CD4-positive, alpha-beta T cell treated with Interleukin-21 for 1 hour (primary cell): ENCODE measurements at regions not wholly inside any gene's neighbourhood (a gene's known extent, or its start where the extent isn't known, plus 50 kb on each side); places are given as distances from the start of the nearest gene placed in this dataset.
"Not testable (repeated sequence)": the region's sequence is repeated elsewhere in the genome, so short reads cannot be mapped to it uniquely, and the experiment has no call there.

Experiments
- DNase-seq: peaks from one replicate; pipeline ENCODE4 v3.0.0-alpha.2; 2020

DNA sequence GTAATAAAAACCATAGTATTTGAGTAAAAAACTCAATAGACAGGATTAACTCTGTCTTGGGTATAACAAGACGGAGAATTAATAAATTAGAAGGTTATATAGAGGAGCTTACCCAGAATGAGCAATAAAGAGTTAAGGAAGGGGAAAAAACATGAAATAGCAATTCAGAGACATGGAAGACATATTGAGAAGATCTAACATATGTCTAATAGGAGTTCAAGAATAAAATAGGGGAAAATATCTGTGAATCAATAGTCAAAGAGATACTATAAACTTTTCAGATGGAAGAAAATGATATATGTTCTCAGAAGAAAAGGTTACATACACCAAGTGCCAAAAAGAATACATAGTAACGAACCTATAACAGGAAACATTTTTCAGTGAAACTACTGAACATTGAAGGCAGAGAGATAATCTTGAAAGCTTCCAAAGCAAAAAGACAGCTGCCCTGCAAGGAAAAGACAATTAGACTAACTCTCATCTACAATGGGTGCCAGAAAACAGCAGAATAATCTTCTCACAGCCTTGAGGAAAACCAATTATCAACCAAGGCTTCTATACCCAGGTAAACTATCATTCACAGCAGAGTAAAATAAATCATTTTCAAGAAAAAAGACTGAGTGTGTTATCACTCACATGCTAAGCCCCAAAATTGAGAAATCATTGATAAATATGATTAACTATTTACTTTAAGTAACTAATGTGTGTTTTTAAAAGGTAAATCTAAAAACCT, 106.0 kb downstream of the ENC1 start:
- DNase-seq: no peak

DNA sequence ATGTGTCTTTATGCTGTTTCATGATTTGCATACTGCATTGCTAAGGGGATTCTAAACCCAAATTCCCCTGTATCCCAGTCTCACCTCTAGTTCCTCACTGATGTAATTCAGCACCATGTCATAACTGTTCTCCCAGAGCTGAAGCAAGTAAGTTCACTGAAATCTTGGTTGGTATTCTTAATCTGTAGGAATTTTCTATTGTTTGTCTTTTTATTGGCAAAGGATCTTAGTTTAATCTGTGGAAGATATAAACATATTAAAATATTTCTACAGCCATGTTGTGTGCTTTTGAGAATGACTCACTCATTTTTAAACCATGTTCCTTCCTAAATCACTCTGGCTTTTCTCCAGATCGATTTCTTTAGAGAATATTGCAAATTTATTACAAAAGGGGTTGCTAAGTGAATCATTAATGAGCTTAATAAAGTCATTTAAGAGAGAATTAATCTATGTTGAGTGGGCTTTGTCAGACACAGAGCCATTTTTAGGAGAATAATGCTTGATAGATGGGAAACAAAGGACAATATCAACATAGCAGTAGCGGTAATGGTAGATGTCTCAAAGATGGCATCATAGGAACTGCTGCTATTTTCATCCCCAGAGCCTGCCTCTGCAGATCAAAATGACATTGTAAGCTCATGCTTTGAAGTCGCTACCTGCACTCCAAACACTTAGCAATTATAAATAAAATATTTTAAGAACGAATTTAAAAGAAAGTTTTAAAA, 110.0 kb downstream of the ENC1 start:
- DNase-seq: no peak

DNA sequence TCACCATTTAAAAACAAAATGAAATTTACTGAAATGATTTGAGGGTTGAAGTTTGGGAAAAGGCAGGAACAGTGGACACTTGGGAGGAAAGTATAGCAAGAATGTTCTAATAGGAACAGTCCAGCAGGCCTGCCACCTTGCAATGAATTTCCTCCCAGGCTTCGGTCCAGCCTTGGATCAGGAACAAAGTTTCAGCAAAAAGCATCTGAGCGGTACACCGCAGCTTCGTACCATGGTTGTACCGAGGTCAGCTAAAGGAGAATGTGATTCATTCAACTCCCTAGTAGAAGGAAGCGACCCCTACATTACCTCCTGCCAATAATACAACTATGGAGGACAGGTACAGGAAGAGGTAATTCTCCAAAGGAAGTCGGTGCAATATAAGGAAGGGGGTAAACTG, 111.4 kb downstream of the ENC1 start:
- DNase-seq: no peak

DNA sequence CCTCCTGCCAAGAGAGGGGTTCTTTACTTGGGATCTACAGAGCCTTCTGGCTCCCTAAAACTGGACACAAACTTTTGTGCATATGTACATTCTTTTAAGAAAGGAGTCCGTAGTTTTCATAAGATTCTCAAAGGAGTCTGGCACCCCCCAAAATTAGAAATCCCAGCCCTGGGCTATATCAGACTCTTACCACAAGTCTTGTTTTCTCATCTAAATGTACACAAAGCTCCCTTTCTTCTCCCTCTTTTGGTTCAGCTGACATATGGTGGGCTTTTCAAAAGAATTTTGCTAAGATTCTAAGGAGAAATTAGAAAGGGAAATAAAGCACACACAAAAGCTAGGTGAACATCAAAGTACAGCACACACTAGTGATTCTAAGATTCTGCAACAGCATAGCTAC, 114.4 kb downstream of the ENC1 start:
- no peak for DNase-seq

DNA sequence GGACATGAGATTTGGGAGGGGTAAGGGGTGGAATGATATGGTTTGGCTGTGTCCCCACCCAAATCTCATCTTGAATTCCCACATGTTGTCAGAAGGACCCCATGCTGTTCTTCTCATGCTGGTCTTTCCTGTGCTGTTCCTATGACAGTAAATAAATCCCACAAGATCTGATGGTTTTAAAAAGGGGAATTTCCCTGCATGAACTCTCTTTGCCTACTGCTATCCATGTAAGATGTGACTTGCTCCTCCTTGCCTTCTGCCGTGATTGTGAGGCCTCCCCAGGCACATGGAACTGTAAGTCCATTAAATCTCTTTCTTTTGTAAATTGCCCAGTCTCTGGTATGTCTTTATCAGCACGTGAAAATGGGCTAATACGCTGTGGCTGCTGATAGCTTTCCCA, 115.8 kb downstream of the ENC1 start:
- DNase-seq: not testable (repeated sequence)

DNA sequence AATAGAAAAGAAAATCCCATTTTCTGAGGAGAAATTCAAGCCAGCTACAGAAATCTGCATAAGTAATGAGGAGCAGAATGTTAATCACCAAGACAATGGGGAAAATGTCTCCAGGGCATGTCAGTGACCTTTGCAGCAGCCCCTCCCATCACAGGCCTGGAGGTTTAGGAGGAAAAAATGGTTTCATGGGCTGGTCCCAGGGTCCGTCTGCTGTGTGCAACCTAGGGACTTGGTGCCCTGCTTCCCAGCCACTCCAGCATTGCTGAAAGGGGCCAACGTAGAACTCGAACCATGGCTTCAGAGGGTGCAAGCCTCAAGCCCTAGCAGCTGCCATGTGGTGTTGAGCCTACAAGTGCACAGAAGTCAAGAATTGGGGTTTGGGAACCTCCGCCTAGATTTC, 116.8 kb downstream of the ENC1 start:
- not testable (repeated sequence) for DNase-seq

DNA sequence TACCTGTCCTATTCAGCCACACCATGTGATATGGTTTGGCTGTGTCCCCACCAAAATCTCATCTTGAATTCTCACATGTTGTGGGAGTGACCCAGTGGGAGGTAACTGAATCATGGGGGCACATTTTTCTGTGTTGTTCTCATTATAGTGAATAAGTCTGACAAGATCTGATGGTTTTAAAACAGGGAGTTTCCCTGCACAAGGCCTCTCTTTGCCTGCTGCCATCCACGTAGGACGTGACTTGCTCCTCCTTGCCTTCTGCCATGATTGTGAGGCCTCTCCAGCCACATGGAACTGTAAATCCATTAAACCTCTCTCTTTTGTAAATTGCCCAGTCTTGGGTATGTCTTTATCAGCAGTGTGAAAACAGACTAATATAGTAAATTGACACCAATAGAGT, 117.7 kb downstream of the ENC1 start:
- DNase-seq: not testable (repeated sequence)

DNA sequence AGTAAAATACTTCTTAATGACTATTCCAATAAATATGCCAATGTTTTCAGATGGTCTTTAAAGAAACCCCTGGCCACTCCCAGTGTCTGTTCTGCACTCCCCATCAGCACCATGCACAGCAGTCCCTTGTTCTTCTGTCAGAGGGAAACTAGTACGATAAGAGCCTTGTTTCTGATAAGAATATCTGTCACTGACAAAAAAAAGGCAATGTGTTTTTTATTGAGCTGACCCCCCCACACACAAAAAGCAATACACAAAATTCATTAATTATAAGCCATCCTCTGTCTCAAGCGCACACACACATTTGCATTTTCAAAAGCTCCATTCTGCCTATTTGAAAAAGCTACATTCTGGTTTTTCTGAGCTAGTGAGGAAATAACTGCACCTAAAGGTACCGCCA, 119.1 kb downstream of the ENC1 start:
- DNase-seq: no peak

DNA sequence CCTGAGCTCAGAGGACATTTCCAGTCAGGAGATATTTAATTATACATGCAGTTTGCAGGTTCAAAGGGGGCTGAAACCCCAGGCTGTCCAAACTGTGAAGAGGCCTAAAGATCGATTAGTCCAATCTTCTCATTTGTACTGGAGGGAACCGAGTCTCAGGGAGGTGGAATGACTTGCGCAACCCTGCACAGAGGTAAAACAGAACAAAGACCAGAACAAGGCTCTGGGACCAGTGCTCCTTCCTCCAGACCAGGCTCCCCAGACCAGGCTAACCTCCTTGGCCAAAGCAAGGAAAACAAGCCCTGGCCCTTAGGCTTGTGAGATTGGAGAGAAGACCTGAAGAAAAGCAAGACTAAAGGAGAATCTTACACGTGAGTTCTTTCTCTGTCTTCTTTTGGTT, 120.8 kb downstream of the ENC1 start:
- DNase-seq: no peak

DNA sequence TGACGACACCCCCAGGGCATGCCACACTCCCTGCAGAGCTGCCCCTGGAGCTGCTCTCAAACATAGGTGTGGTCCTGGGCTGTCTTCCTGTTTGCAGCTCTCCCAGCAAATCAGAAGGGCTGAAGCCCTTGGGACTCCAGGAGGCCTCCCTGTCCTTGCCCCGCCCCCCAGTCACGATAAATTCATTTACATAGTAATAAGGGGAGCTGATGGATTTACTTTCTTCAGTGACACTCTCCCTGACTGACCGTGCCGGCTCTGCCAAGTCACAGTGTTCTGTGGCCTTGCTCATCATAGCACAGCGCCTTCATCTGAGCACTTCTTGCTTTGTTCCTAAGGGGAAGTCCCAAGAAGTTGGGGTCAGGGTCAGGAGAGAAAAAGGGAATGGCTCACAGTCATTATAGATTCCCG, 121.4 kb downstream of the ENC1 start:
- DNase-seq: no peak

DNA sequence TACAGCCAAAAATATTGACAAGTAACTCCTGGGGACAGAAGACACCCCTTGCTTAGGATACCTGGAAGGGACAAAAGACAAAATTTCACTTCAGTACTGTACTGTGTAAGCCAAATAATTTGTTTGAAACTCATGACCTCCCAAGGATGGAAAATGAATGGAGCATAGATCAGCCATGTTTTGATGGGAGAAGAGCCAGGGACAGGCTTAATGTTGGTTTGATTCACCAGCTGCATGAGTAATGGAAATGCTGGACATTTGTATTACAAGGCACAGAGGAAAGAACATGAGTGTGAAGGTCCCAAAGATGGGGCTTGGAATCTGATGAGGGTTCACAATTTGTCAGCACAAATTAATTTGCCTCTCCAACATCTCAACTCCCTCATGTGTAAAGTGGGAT, 122.8 kb downstream of the ENC1 start:
- no peak for DNase-seq

DNA sequence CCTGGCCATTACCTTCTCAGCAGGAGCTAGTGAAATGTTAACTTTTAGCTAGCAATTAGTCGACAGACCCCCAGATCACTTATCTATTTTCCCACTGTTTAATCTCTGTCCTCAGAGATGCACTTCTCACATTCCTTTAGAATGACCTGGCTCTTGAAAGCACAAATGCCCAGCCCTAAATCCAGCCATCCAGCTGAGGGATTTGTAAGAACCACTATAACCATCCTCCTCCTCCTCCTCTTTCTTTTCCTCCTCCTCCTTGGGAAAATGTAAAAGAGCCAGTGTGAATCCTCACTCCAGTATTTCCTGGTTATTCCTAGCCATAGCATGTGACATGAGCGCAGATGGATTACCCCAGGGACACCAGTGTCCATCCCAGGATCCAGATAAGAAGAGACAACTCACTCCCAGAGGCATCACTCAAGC, 124.3 kb downstream of the ENC1 start:
- DNase-seq: no peak

DNA sequence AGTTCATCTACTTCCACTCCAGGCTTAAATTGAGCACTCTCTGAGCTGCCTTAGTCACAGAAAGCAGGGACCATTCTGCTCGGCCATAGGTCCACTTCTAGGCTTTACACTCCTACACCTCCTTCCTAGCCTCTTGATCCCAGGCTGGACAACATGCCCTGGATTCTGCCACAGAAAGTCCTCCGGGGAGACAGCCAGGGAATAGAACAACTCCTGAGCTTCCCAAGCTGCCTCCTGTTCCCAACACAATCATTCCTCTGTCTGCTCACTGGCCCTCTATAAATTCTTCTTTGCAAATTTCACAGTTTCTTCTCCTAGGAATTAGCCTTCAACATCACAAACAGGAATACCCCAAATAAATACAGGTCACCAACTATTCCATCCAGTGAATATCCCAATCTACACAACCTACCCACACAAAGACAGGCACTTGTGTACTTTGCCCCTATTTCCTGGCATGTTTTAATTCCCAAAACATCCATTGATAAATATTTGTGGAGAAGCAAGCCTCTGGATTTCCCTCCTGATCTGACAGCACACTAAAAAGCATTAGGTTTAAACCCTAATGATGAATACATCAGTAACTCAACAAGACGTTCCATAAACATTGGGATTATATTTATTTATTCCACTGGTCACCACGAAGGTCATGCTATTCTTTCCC, 125.5 kb downstream of the ENC1 start:
- DNase-seq: no peak

DNA sequence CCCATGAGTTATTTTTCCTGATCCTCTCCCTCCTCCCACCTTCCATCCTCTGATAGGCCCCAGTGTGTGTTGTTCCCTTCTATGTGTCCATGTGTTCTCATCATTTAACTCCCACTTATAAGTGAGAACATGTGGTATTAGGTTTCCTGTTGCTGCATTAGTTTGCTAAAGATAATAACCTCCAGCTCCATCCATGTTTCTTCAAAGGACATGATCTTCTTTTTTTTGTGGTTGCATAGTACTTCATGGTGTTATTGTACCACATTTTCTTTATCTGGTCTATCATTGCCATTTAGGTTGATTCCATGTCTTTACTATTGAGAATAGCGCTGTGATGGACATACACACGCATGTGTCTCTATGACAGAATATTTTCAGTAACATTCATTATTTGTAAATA, 128.8 kb downstream of the ENC1 start:
- DNase-seq: not testable (repeated sequence)

DNA sequence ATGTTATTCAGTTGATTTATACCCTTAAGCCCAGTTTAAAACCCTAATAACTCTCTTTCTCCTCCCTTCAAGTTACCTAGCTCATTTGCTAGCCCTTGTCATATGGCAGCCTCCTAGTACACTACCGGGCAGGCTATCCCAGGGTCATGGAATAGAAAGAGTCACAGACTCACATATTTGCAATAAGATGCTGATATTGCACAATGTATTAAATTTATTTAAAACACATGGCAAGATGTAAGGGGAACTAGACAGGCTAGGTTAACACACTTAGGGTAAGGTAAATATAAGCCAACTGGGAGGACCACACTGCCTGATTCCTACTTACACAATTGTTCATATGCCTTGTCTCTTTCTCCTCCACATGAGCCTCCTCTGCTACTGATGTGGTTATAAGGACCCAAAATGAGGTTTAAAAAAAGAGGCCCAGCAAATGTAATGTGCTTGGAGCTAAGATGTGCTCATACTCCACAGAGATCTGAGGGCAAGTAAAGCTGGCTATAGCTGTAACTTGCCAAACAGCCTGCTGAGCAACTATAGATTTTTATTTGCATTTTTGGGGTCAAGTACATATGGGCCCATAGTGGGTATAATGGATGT, 130.0 kb downstream of the ENC1 start:
- DNase-seq: no peak

DNA sequence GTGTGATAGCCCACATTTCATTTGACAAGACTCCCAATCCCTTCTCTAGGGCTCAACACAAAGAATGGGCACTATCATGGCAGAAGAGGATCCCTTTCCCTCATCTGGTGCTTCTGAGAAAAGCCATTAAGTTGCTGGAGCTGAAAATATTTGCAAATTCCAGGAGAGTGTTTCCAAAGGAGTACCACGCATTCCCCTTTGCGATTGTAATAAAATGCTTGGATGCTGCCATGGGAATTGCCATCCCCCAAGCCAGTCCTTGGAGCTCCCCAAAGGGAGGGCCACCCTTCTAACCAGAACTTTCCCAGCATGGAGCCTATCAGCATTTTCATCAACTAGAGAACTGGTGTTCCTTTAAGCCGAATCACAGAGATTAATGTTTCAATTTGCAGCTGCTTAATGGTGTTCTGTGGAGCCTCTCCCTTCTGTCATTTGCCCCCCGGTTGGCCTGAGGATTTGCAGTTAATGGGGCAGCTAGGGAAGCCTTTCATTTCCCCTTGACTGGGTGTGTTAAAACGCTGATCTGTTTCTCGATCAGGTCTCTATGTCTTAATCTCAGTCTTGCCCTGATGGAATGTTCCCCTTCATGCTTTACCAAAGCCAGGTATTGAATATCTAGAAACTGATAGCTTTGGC, 133.0 kb downstream of the ENC1 start:
- DNase-seq: no peak

DNA sequence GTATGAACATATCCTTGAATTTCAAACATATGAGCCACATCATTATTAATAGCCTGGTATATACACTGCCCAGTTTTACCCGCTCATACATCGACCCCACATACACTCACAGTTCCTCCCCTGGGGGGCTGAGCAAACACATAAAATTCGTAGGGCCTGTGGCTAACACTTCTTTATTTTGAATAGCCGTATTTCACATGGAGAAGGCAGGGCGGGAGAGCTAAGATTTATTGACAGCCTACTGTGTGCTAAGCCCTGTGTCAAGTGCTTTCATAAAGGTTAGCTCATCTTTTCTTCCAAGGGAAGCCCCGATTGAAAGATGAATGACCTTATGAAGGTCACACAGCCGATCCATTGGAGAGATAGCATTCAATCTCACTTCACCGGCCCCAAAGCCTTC, 134.4 kb downstream of the ENC1 start:
- DNase-seq: no peak

DNA sequence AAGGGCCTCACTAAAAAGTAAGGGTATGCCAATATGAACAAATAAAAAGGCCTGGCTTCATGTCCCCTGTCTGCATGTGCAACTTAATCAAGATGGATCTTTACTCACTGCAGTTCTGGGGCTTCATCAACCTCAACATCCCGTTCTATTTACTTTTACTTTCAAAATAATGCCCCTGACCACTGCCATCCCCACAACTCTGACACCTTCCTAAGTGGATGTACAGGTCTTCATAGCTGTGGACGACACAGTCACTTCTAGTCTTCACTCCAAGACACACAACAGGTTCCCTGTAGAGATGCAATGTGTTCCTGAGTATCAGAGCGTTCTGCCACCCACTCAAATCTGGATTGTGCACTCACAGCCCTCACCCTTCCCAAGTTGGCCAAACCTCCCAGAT, 136.1 kb downstream of the ENC1 start:
- no peak for DNase-seq

DNA sequence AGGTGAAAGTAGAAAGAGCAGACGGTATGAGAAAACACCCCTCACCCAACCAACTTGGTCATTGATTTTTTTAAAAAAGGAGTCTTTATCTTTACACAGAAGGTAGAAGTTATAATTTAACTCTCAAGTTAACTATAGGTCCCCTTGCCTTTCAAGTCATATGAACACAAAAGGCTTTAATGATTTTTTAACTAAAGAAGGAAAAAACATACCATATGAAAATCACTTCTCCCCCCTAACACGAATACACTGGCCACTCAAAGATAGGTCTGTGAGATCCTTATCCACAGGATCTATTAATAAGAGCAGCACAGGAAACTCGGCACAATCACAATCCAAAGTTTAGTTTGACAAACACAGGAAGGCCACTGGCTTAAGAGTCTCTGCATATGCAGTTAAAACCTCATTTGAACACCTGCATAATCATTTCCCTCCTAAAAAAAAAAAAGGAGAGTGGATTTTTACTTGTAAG, 138.0 kb downstream of the ENC1 start:
- DNase-seq: no peak

DNA sequence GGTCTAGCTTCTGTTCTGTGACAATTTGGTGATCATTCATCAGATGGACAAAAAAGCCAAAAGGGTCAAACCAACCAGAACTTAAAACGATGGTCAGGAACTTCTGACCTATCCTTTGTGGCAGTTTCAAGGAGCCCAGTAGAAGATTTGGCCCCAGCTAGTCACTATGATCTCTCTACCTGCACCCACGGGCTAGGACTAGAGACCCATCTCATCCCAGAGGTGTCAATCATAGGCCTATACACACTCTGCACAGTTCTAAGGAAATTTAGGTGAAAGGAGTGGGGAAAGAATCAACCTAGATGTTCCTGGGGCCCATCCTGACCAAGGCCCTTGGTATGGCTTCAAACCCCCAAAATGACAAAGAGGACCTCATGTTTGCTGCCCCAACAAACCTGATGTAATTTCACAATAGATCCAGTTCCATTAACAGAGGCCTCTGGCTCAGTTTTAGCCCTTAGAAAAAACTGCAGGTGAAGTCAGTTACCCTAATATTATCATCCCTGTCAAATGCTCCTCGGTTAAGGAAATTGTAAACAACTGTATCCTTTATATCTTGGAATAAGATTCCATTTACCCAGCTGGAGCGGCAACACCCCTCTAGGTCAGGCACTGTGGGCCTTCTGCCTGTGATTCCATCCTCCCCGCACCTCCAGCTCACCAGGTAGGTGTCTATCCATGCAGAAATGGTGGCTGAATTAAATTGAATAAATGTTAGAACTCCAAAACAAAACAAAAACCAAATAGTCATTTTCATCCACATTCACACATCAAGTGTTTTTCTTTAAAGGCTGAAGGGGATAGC, 138.7 kb downstream of the ENC1 start:
- no peak for DNase-seq

DNA sequence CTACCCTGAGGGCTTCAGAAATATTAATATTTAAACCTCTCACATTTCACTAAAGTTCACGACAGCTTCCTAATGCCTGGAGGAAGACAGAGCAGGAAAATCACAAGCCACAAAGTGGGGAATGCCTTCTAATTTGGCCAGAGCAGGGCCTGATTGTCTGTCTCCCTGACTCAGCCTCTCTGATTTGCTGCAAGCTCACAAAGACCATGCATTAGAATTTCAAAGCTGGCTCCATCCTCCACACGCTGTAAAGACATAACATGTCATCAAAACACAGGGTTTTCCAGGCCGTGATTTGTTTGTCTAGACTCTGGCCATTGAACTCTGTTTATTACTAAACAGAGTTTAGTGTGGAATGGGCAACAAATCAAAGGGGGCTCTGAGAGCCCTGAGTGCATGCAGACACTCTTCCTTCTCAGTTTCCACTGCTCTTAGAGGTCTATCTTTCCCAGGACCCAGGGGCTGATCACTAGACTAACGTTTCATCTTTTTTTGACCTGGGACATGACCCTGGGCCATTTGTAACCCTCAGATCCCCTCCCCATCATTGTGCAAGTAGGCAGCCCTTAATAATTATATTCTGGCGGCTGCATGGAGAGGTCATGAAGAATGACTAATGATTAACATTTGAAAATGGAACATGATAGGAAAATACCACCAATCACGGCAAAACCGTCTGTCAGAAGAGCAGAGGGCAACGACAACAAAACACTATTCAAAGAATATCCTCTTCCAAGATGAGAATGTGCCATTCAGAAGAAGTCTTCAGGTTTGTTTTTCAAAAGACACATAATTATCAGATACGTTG, 140.2 kb downstream of the ENC1 start:
- no peak for DNase-seq
